ENCODE measurements at regions not wholly inside any gene's neighbourhood (a gene's known extent, or its start where the extent isn't known, plus 50 kb on each side); places are given as distances from the start of the nearest gene placed in this dataset.
A peak's percentile ranks its signal among the peaks of the same experiment; 100 is the strongest.
"Not testable (repeated sequence)": the region's sequence is repeated elsewhere in the genome, so short reads cannot be mapped to it uniquely, and the experiment has no call there.

- DNase-seq (ENCODE audit: low read depth): no peak
These were observed 95.5 kb upstream of the TBX5 start for GRCh38 chr12:114501474-114501807.

- DNase-seq (ENCODE audit: low read depth): no peak
These were observed 95.0 kb upstream of the TBX5 start for GRCh38 chr12:114500775-114501473.

GRCh38 chr12:114500131-114500530 lies 94.2 kb upstream of the TBX5 start:
- no peak for DNase-seq (ENCODE audit: low read depth)

GRCh38 chr12:114499338-114499737 lies 93.4 kb upstream of the TBX5 start:
- DNase-seq (ENCODE audit: low read depth): no peak

GRCh38 chr12:114491916-114492315 lies 86.0 kb upstream of the TBX5 start:
- DNase-seq (ENCODE audit: low read depth): no peak

- not testable (repeated sequence) for DNase-seq (ENCODE audit: low read depth)
These were observed 79.0 kb upstream of the TBX5 start for GRCh38 chr12:114484822-114485459.

- DNase-seq (ENCODE audit: low read depth): no peak
These were observed 78.1 kb upstream of the TBX5 start for GRCh38 chr12:114483996-114484395.

GRCh38 chr12:114481200-114481535 lies 75.2 kb upstream of the TBX5 start:
- no peak for DNase-seq (ENCODE audit: low read depth)

- no peak for DNase-seq (ENCODE audit: low read depth)
These were observed 74.6 kb upstream of the TBX5 start for GRCh38 chr12:114480337-114481199.

- DNase-seq (ENCODE audit: low read depth): no peak
These were observed 73.9 kb upstream of the TBX5 start for GRCh38 chr12:114479831-114480230.

- DNase-seq (ENCODE audit: low read depth): no peak
These were observed 72.9 kb upstream of the TBX5 start for GRCh38 chr12:114478865-114479264.

- no peak for DNase-seq (ENCODE audit: low read depth)
These were observed 72.0 kb upstream of the TBX5 start for GRCh38 chr12:114477989-114478395.

- DNase-seq (ENCODE audit: low read depth): peak; percentile 1
These were observed 70.2 kb upstream of the TBX5 start for GRCh38 chr12:114476159-114476558.

- DNase-seq (ENCODE audit: low read depth): no peak
These were observed 67.8 kb upstream of the TBX5 start for GRCh38 chr12:114473717-114474116.

GRCh38 chr12:114473018-114473417 lies 67.1 kb upstream of the TBX5 start:
- DNase-seq (ENCODE audit: low read depth): no peak

GRCh38 chr12:114457620-114458019 lies 51.7 kb upstream of the TBX5 start:
- no peak for DNase-seq (ENCODE audit: low read depth)

All from renal cortical epithelial cell (primary cell).